ENCODE measurements at regions not wholly inside any gene's neighbourhood (a gene's known extent, or its start where the extent isn't known, plus 50 kb on each side); places are given as distances from the start of the nearest gene placed in this dataset.
A peak's percentile ranks its signal among the peaks of the same experiment; 100 is the strongest.

- no peak overlapping the region for H3K4me3 ChIP-seq (ENCODE audit: low read depth, low read length)
- TF ChIP-seq CTCF (IDR thresholded peaks at IDR 0.05; ENCODE audit: low read depth, low read length) = no peak
- no peak for DNase-seq (ENCODE audit: low read depth, low spot score)
- in situ Hi-C loops (cut with HindIII; ENCODE audit: low sequenced_read_pairs) = no loop called here
Measured at GRCh38 chr15:87213626-87214025, 1042.9 kb downstream of the NTRK3 start.

- no peak overlapping the region for H3K4me3 ChIP-seq (ENCODE audit: low read depth, low read length)
- peak; percentile 9 for DNase-seq (ENCODE audit: low read depth, low spot score)
- no peak for TF ChIP-seq CTCF (IDR thresholded peaks at IDR 0.05; ENCODE audit: low read depth, low read length)
- in situ Hi-C loops (cut with HindIII; ENCODE audit: low sequenced_read_pairs) = no loop called here
Measured at GRCh38 chr15:87212041-87212440, 1044.5 kb downstream of the NTRK3 start.

GRCh38 chr15:87211547-87211946, 1045.0 kb downstream of the NTRK3 start:
- no peak overlapping the region for H3K4me3 ChIP-seq (ENCODE audit: low read depth, low read length)
- in situ Hi-C loops (cut with HindIII; ENCODE audit: low sequenced_read_pairs) = no loop called here
- no peak for DNase-seq (ENCODE audit: low read depth, low spot score)
- no peak for TF ChIP-seq CTCF (IDR thresholded peaks at IDR 0.05; ENCODE audit: low read depth, low read length)

GRCh38 chr15:87209891-87210689, 1046.4 kb downstream of the NTRK3 start:
- in situ Hi-C loops (cut with HindIII; ENCODE audit: low sequenced_read_pairs) = no loop called here
- no peak for DNase-seq (ENCODE audit: low read depth, low spot score)
- no peak for TF ChIP-seq CTCF (IDR thresholded peaks at IDR 0.05; ENCODE audit: low read depth, low read length)
- H3K4me3 ChIP-seq (ENCODE audit: low read depth, low read length) = no peak overlapping the region

GRCh38 chr15:87207990-87208580, 1048.5 kb downstream of the NTRK3 start:
- TF ChIP-seq CTCF (IDR thresholded peaks at IDR 0.05; ENCODE audit: low read depth, low read length) = no peak
- no peak overlapping the region for H3K4me3 ChIP-seq (ENCODE audit: low read depth, low read length)
- DNase-seq (ENCODE audit: low read depth, low spot score) = peak; percentile 79
- in situ Hi-C loops (cut with HindIII; ENCODE audit: low sequenced_read_pairs) = no loop called here

- no peak for TF ChIP-seq CTCF (IDR thresholded peaks at IDR 0.05; ENCODE audit: low read depth, low read length)
- in situ Hi-C loops (cut with HindIII; ENCODE audit: low sequenced_read_pairs) = no loop called here
- no peak overlapping the region for H3K4me3 ChIP-seq (ENCODE audit: low read depth, low read length)
- DNase-seq (ENCODE audit: low read depth, low spot score) = no peak
Measured at GRCh38 chr15:87207251-87207650, 1049.3 kb downstream of the NTRK3 start.

Measured in astrocyte of the spinal cord (primary cell).